Kidney capillary endothelial cell (primary cell): ENCODE measurements at regions not wholly inside any gene's neighbourhood (a gene's known extent, or its start where the extent isn't known, plus 50 kb on each side); places are given as distances from the start of the nearest gene placed in this dataset.
"Not testable (repeated sequence)": the region's sequence is repeated elsewhere in the genome, so short reads cannot be mapped to it uniquely, and the experiment has no call there.

Experiments
- DNase-seq: peaks from one replicate; pipeline ENCODE4 v3.0.0-alpha.2; 2018; ENCODE audit warnings: low spot score

GRCh38 chr1:67530071-67530470 lies 99.9 kb upstream of the SERBP1 start:
- no peak for DNase-seq

GRCh38 chr1:67532452-67533216 lies 102.4 kb upstream of the SERBP1 start:
- DNase-seq = peak; percentile 70

GRCh38 chr1:67534627-67535065 lies 104.4 kb upstream of the SERBP1 start:
- no peak for DNase-seq

- DNase-seq = peak; percentile 70
Observed at GRCh38 chr1:67535474-67535873, 105.3 kb upstream of the SERBP1 start.

- no peak for DNase-seq
Observed at GRCh38 chr1:67536957-67537666, 106.9 kb upstream of the SERBP1 start.

GRCh38 chr1:67537667-67538018 lies 107.4 kb upstream of the SERBP1 start:
- no peak for DNase-seq

- DNase-seq = no peak
Observed at GRCh38 chr1:67540025-67540732, 110.0 kb upstream of the SERBP1 start.

- peak; percentile 44 for DNase-seq
Observed at GRCh38 chr1:67540733-67541125, 110.5 kb upstream of the SERBP1 start.

- no peak for DNase-seq
Observed at GRCh38 chr1:67542747-67543146, 112.5 kb upstream of the SERBP1 start.

- no peak for DNase-seq
Observed at GRCh38 chr1:67544921-67545320, 114.7 kb upstream of the SERBP1 start.

GRCh38 chr1:67545364-67545763 lies 115.2 kb upstream of the SERBP1 start:
- no peak for DNase-seq

GRCh38 chr1:67551375-67551774 lies 121.2 kb upstream of the SERBP1 start:
- no peak for DNase-seq

- no peak for DNase-seq
Observed at GRCh38 chr1:67552336-67552759, 122.1 kb upstream of the SERBP1 start.

- not testable (repeated sequence) for DNase-seq
Observed at GRCh38 chr1:67554204-67554603, 124.0 kb upstream of the SERBP1 start.

GRCh38 chr1:67555461-67556296 lies 125.5 kb upstream of the SERBP1 start:
- no peak for DNase-seq

GRCh38 chr1:67556297-67556900 lies 126.2 kb upstream of the SERBP1 start:
- no peak for DNase-seq

- no peak for DNase-seq
Observed at GRCh38 chr1:67557696-67558448, 127.1 kb upstream of the GADD45A start.

GRCh38 chr1:67558449-67559193 lies 126.4 kb upstream of the GADD45A start:
- DNase-seq = no peak

GRCh38 chr1:67559222-67559700 lies 125.7 kb upstream of the GADD45A start:
- no peak for DNase-seq
